ENCODE measurements at regions not wholly inside any gene's neighbourhood (a gene's known extent, or its start where the extent isn't known, plus 50 kb on each side); places are given as distances from the start of the nearest gene placed in this dataset.
"Not testable (repeated sequence)": the region's sequence is repeated elsewhere in the genome, so short reads cannot be mapped to it uniquely, and the experiment has no call there.

- H3K27ac ChIP-seq = no peak overlapping the region
- DNase-seq (ENCODE audit: low read depth, low spot score) = no peak
Observed at GRCh38 chr18:51248685-51249084, 51.2 kb upstream of the MEX3C start.

GRCh38 chr18:51250006-51250405 lies 52.5 kb upstream of the MEX3C start:
- no peak overlapping the region for H3K27ac ChIP-seq
- DNase-seq (ENCODE audit: low read depth, low spot score) = no peak

- no peak for DNase-seq (ENCODE audit: low read depth, low spot score)
- no peak overlapping the region for H3K27ac ChIP-seq
Observed at GRCh38 chr18:51250458-51251024, 53.1 kb upstream of the MEX3C start.

- no peak for DNase-seq (ENCODE audit: low read depth, low spot score)
- H3K27ac ChIP-seq = no peak overlapping the region
Observed at GRCh38 chr18:51251625-51252024, 54.1 kb upstream of the MEX3C start.

- no peak overlapping the region for H3K27ac ChIP-seq
Observed at GRCh38 chr18:51253476-51253875, 56.0 kb upstream of the MEX3C start.

GRCh38 chr18:51255693-51256092 lies 58.2 kb upstream of the MEX3C start:
- H3K27ac ChIP-seq = no peak overlapping the region
- no peak for DNase-seq (ENCODE audit: low read depth, low spot score)

More at GRCh38 chr18:51253476-51253875, 56.0 kb upstream of the MEX3C start:
- DNase-seq (ENCODE audit: low read depth, low spot score) = no peak

- DNase-seq (ENCODE audit: low read depth, low spot score) = no peak
- H3K27ac ChIP-seq = no peak overlapping the region
Observed at GRCh38 chr18:51257150-51257549, 59.7 kb upstream of the MEX3C start.

GRCh38 chr18:51260118-51260517 lies 62.6 kb upstream of the MEX3C start:
- no peak for DNase-seq (ENCODE audit: low read depth, low spot score)
- H3K27ac ChIP-seq = no peak overlapping the region

- DNase-seq (ENCODE audit: low read depth, low spot score); H3K27ac ChIP-seq: not testable (repeated sequence)
Observed at GRCh38 chr18:51266077-51266476, 68.6 kb upstream of the MEX3C start.

GRCh38 chr18:51266773-51267172 lies 69.3 kb upstream of the MEX3C start:
- no peak overlapping the region for H3K27ac ChIP-seq
- DNase-seq (ENCODE audit: low read depth, low spot score) = peak; percentile 36

- no peak for DNase-seq (ENCODE audit: low read depth, low spot score)
- H3K27ac ChIP-seq = no peak overlapping the region
Observed at GRCh38 chr18:51273437-51273836, 76.0 kb upstream of the MEX3C start.

- no peak for DNase-seq (ENCODE audit: low read depth, low spot score)
- H3K27ac ChIP-seq = no peak overlapping the region
Observed at GRCh38 chr18:51275712-51276476, 78.4 kb upstream of the MEX3C start.

GRCh38 chr18:51278045-51278649 lies 80.7 kb upstream of the MEX3C start:
- no peak for DNase-seq (ENCODE audit: low read depth, low spot score)
- H3K27ac ChIP-seq = no peak overlapping the region

GRCh38 chr18:51279367-51279984 lies 82.0 kb upstream of the MEX3C start:
- no peak for DNase-seq (ENCODE audit: low read depth, low spot score)
- H3K27ac ChIP-seq = no peak overlapping the region

- H3K27ac ChIP-seq = no peak overlapping the region
- no peak for DNase-seq (ENCODE audit: low read depth, low spot score)
Observed at GRCh38 chr18:51287818-51288508, 90.5 kb upstream of the MEX3C start.

GRCh38 chr18:51288582-51288981 lies 91.1 kb upstream of the MEX3C start:
- no peak for DNase-seq (ENCODE audit: low read depth, low spot score)
- H3K27ac ChIP-seq = no peak overlapping the region

GRCh38 chr18:51290860-51291259 lies 93.4 kb upstream of the MEX3C start:
- no peak for DNase-seq (ENCODE audit: low read depth, low spot score)
- peak overlapping the region; percentile 12 for H3K27ac ChIP-seq

GRCh38 chr18:51300912-51301311 lies 103.4 kb upstream of the MEX3C start:
- DNase-seq (ENCODE audit: low read depth, low spot score) = no peak
- no peak overlapping the region for H3K27ac ChIP-seq

- H3K27ac ChIP-seq = no peak overlapping the region
- DNase-seq (ENCODE audit: low read depth, low spot score) = no peak
Observed at GRCh38 chr18:51301376-51301775, 103.9 kb upstream of the MEX3C start.

GRCh38 chr18:51316677-51317076 lies 119.2 kb upstream of the MEX3C start:
- DNase-seq (ENCODE audit: low read depth, low spot score) = no peak

GRCh38 chr18:51321696-51322095 lies 124.2 kb upstream of the MEX3C start:
- H3K27ac ChIP-seq = peak overlapping the region; percentile 37
- DNase-seq (ENCODE audit: low read depth, low spot score) = peak; percentile 49

More at GRCh38 chr18:51316677-51317076, 119.2 kb upstream of the MEX3C start:
- no peak overlapping the region for H3K27ac ChIP-seq
